ENCODE measurements at regions not wholly inside any gene's neighbourhood (a gene's known extent, or its start where the extent isn't known, plus 50 kb on each side); places are given as distances from the start of the nearest gene placed in this dataset.
A peak's percentile ranks its signal among the peaks of the same experiment; 100 is the strongest.
"Not testable (repeated sequence)": the region's sequence is repeated elsewhere in the genome, so short reads cannot be mapped to it uniquely, and the experiment has no call there.

DNA sequence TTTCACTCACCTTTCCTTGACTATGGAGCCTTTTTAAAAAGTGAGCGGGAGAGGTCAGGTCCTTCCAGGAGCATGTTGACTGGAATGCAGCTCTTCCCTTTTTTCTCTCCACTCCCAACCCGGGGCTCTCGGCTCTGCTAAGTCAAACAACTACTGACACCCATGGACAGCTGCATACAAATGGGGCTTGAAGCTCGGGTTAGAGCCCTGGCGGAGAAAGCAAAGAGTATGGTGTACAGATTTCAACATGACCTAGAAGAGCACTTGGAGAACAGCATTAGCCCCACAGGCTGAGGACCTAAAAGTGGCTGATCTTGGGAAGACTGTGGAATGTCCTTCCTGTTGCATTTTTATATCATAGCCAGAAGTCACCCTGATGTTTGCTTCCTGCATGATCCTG lies 162.0 kb upstream of the STMND1 start:
- Histone ChIP-seq H3K27ac (ENCODE audit: low read depth, low read length) (no peak overlapping the region), H3K9me3 (ENCODE audit: control insufficient read depth, insufficient read depth, low read length) (no peaks in the 10 kb centered on the region), H3K4me3 (ENCODE audit: low read depth, low read length) (no peak overlapping the region), H3K4me1 (ENCODE audit: control insufficient read depth, insufficient read depth, low read length) (no peaks in the 10 kb centered on the region), H3K36me3 (ENCODE audit: control insufficient read depth, insufficient read depth, low read length) (no peaks in the 10 kb centered on the region), H3K27me3 (ENCODE audit: control insufficient read depth, insufficient read depth, low read length) (no peaks in the 10 kb centered on the region)
- no peak for DNase-seq (ENCODE audit: low read depth in 4 of 6, low spot score in 6 of 6)
- WGBS (ENCODE audit: insufficient coverage) = 72% methylated on average over 2 of the region's 5 CpGs

GRCh38 chr6:16939351-16939750 lies 162.5 kb upstream of the STMND1 start:
- no peaks in the 10 kb centered on the region for H3K27me3 ChIP-seq (ENCODE audit: control insufficient read depth, insufficient read depth, low read length)
- peak in 1 of 6 donors; percentile 68 for DNase-seq (ENCODE audit: low read depth in 4 of 6, low spot score in 6 of 6)
- no peak overlapping the region for H3K4me3 ChIP-seq (ENCODE audit: low read depth, low read length)
- no peak overlapping the region for H3K27ac ChIP-seq (ENCODE audit: low read depth, low read length)
- WGBS (ENCODE audit: insufficient coverage) = 90% methylated on average over 2 of the region's 7 CpGs
- H3K4me1 ChIP-seq (ENCODE audit: control insufficient read depth, insufficient read depth, low read length) = no peaks in the 10 kb centered on the region
- no peaks in the 10 kb centered on the region for H3K9me3 ChIP-seq (ENCODE audit: control insufficient read depth, insufficient read depth, low read length)
- no peaks in the 10 kb centered on the region for H3K36me3 ChIP-seq (ENCODE audit: control insufficient read depth, insufficient read depth, low read length)

DNA sequence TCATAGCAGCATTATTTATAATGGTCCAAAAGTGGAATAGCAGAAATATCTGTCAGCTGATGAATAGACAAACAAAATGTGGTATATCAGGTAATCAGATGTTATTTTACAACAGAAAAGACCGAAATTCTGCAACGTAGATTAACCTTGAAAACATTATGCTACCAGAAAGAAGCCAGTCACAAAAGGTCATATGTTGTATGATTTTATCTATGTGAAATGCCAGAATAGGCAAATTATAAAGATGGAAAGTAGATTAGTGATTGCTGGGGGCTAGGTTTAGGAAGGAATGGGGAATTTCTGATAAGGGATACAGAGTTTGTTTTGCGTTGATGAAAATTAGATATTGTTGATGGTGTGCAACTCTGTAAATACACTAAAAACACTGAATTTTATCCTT lies 165.0 kb upstream of the STMND1 start:
- WGBS (ENCODE audit: insufficient coverage) = no CpG with 5 or more reads among the region's 3 CpGs
- no peak overlapping the region for H3K27ac ChIP-seq (ENCODE audit: low read depth, low read length)
- no peak for DNase-seq (ENCODE audit: low read depth in 4 of 6, low spot score in 6 of 6)
- H3K9me3 ChIP-seq (ENCODE audit: control insufficient read depth, insufficient read depth, low read length) = no peaks in the 10 kb centered on the region
- no peaks in the 10 kb centered on the region for H3K4me1 ChIP-seq (ENCODE audit: control insufficient read depth, insufficient read depth, low read length)
- no peaks in the 10 kb centered on the region for H3K27me3 ChIP-seq (ENCODE audit: control insufficient read depth, insufficient read depth, low read length)
- H3K4me3 ChIP-seq (ENCODE audit: low read depth, low read length) = no peak overlapping the region
- no peaks in the 10 kb centered on the region for H3K36me3 ChIP-seq (ENCODE audit: control insufficient read depth, insufficient read depth, low read length)

GRCh38 chr6:16933961-16934360 lies 167.9 kb upstream of the STMND1 start:
- Histone ChIP-seq H3K9me3 (ENCODE audit: control insufficient read depth, insufficient read depth, low read length) (no peaks in the 10 kb centered on the region), H3K27me3 (ENCODE audit: control insufficient read depth, insufficient read depth, low read length) (no peaks in the 10 kb centered on the region), H3K4me1 (ENCODE audit: control insufficient read depth, insufficient read depth, low read length) (no peaks in the 10 kb centered on the region), H3K36me3 (ENCODE audit: control insufficient read depth, insufficient read depth, low read length) (no peaks in the 10 kb centered on the region), H3K4me3 (ENCODE audit: low read depth, low read length) (no peak overlapping the region), H3K27ac (ENCODE audit: low read depth, low read length) (no peak overlapping the region)
- WGBS (ENCODE audit: insufficient coverage) = no CpG with 5 or more reads among the region's 1 CpG
- no peak for DNase-seq (ENCODE audit: low read depth in 4 of 6, low spot score in 6 of 6)

DNA sequence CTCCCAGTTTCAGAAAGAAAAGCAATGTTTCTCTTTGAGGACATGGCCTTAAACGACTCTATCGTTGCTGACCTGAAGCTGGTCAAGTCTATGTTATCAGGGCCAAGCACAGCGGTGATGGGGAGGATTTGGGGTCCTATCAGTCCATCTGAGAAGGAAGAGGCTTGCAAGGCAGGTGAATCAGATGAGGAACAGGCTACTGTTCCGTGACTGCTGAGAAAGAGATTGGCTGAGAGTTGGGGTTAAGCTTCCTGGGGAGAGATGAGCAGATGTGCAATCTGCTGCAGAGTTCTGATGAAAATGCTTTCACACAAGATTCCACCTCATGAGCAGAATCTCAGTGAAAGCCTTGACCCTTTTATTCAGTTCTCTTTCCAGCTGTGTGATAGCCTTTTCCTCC lies 168.3 kb upstream of the STMND1 start:
- WGBS (ENCODE audit: insufficient coverage) = 74% methylated on average over 4 of the region's 4 CpGs
- H3K27me3 ChIP-seq (ENCODE audit: control insufficient read depth, insufficient read depth, low read length) = no peaks in the 10 kb centered on the region
- H3K4me3 ChIP-seq (ENCODE audit: low read depth, low read length) = no peak overlapping the region
- no peak for DNase-seq (ENCODE audit: low read depth in 4 of 6, low spot score in 6 of 6)
- no peaks in the 10 kb centered on the region for H3K4me1 ChIP-seq (ENCODE audit: control insufficient read depth, insufficient read depth, low read length)
- no peaks in the 10 kb centered on the region for H3K36me3 ChIP-seq (ENCODE audit: control insufficient read depth, insufficient read depth, low read length)
- no peak overlapping the region for H3K27ac ChIP-seq (ENCODE audit: low read depth, low read length)
- H3K9me3 ChIP-seq (ENCODE audit: control insufficient read depth, insufficient read depth, low read length) = no peaks in the 10 kb centered on the region

- Histone ChIP-seq H3K9me3 (ENCODE audit: control insufficient read depth, insufficient read depth, low read length) (no peaks in the 10 kb centered on the region), H3K27ac (ENCODE audit: low read depth, low read length) (no peak overlapping the region), H3K4me1 (ENCODE audit: control insufficient read depth, insufficient read depth, low read length) (no peaks in the 10 kb centered on the region), H3K36me3 (ENCODE audit: control insufficient read depth, insufficient read depth, low read length) (no peaks in the 10 kb centered on the region), H3K4me3 (ENCODE audit: low read depth, low read length) (no peak overlapping the region), H3K27me3 (ENCODE audit: control insufficient read depth, insufficient read depth, low read length) (no peaks in the 10 kb centered on the region)
- 95% methylated on average over 4 of the region's 4 CpGs for WGBS (ENCODE audit: insufficient coverage)
- DNase-seq (ENCODE audit: low read depth in 4 of 6, low spot score in 6 of 6) = no peak
Measured at GRCh38 chr6:16932920-16933319, 168.9 kb upstream of the STMND1 start.

- DNase-seq (ENCODE audit: low read depth in 4 of 6, low spot score in 6 of 6); H3K36me3 ChIP-seq (ENCODE audit: control insufficient read depth, insufficient read depth, low read length): not testable (repeated sequence)
Measured at GRCh38 chr6:16931079-16931478, 169.8 kb upstream of the ATXN1 start.

DNA sequence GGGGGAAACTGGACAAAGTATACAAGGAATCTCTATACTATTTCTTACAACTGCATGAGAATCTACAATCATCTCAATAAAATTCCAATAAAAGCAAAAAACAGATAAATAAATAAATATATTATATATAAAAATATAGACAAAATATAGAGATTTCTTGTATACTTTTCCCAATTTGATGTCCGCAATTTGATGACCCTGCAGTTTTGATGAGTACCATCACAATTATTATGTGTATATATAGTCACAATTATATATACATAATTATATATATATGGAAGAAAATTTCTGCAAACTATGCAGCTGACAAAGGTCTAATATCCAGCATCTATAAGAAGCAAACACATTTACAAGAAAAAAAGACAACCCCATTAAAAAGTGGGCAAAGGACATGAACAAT lies 169.2 kb upstream of the ATXN1 start:
- no peaks in the 10 kb centered on the region for H3K27me3 ChIP-seq (ENCODE audit: control insufficient read depth, insufficient read depth, low read length)
- WGBS (ENCODE audit: insufficient coverage) = no CpG with 5 or more reads among the region's 1 CpG
- no peaks in the 10 kb centered on the region for H3K4me1 ChIP-seq (ENCODE audit: control insufficient read depth, insufficient read depth, low read length)
- H3K36me3 ChIP-seq (ENCODE audit: control insufficient read depth, insufficient read depth, low read length) = no peaks in the 10 kb centered on the region
- no peaks in the 10 kb centered on the region for H3K9me3 ChIP-seq (ENCODE audit: control insufficient read depth, insufficient read depth, low read length)
- no peak overlapping the region for H3K27ac ChIP-seq (ENCODE audit: low read depth, low read length)
- no peak for DNase-seq (ENCODE audit: low read depth in 4 of 6, low spot score in 6 of 6)
- H3K4me3 ChIP-seq (ENCODE audit: low read depth, low read length) = no peak overlapping the region

More at GRCh38 chr6:16931079-16931478, 169.8 kb upstream of the ATXN1 start:
- not testable (repeated sequence) for H3K27ac ChIP-seq (ENCODE audit: low read depth, low read length); H3K9me3 ChIP-seq (ENCODE audit: control insufficient read depth, insufficient read depth, low read length); H3K27me3 ChIP-seq (ENCODE audit: control insufficient read depth, insufficient read depth, low read length); H3K4me1 ChIP-seq (ENCODE audit: control insufficient read depth, insufficient read depth, low read length); H3K4me3 ChIP-seq (ENCODE audit: low read depth, low read length)

- Histone ChIP-seq H3K36me3 (ENCODE audit: control insufficient read depth, insufficient read depth, low read length) (no peaks in the 10 kb centered on the region), H3K4me1 (ENCODE audit: control insufficient read depth, insufficient read depth, low read length) (no peaks in the 10 kb centered on the region), H3K27me3 (ENCODE audit: control insufficient read depth, insufficient read depth, low read length) (no peaks in the 10 kb centered on the region), H3K4me3 (ENCODE audit: low read depth, low read length) (no peak overlapping the region), H3K9me3 (ENCODE audit: control insufficient read depth, insufficient read depth, low read length) (no peaks in the 10 kb centered on the region), H3K27ac (ENCODE audit: low read depth, low read length) (no peak overlapping the region)
- DNase-seq (ENCODE audit: low read depth in 4 of 6, low spot score in 6 of 6) = no peak
Measured at GRCh38 chr6:16929809-16930208, 168.5 kb upstream of the ATXN1 start.

DNA sequence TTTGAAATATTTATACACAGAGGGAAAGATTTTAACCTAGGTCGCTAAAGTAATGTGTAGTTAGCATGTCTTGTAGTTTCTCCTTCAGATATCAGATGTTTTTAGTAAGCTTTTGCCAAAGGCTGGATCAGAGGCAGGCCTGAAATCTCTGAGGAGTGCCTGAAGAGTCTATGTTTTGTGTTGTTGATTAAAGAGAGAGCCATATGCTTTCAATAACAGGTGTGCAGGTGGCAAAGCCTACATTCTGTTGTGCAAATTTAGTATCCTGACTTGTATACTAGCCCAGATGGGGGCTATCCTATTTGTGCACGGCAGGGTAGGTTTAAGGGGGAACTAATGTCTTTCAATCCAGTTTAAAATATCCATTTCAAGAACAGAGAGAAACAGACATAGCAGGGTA lies 167.1 kb upstream of the ATXN1 start:
- no peak overlapping the region for H3K27ac ChIP-seq (ENCODE audit: low read depth, low read length)
- 83% methylated on average over 1 of the region's 2 CpGs for WGBS (ENCODE audit: insufficient coverage)
- no peaks in the 10 kb centered on the region for H3K27me3 ChIP-seq (ENCODE audit: control insufficient read depth, insufficient read depth, low read length)
- H3K4me3 ChIP-seq (ENCODE audit: low read depth, low read length) = no peak overlapping the region
- peak in 1 of 6 donors; percentile 57 for DNase-seq (ENCODE audit: low read depth in 4 of 6, low spot score in 6 of 6)
- H3K36me3 ChIP-seq (ENCODE audit: control insufficient read depth, insufficient read depth, low read length) = no peaks in the 10 kb centered on the region
- H3K9me3 ChIP-seq (ENCODE audit: control insufficient read depth, insufficient read depth, low read length) = no peaks in the 10 kb centered on the region
- H3K4me1 ChIP-seq (ENCODE audit: control insufficient read depth, insufficient read depth, low read length) = no peaks in the 10 kb centered on the region

DNA sequence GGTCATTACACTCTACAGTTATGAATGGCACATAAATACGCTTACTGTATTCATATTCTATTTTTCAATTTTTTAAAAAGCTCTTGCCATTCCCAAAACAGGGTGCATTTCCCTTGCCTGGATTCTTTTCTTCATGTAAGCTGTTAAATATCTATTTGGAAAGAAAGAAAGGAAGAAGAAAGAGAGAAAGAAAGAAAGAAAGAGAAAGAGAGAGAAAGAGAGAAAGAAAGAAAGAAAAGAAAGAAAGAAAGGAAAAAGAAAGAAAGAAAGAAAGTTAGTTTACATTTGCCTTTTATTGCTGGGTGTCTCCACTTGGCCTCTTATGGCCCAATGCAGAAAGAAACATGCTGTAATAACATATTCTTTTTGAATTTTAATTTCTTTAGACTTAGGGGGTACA lies 165.9 kb upstream of the ATXN1 start:
- Histone ChIP-seq H3K27me3 (ENCODE audit: control insufficient read depth, insufficient read depth, low read length) (no peaks in the 10 kb centered on the region), H3K27ac (ENCODE audit: low read depth, low read length) (no peak overlapping the region), H3K36me3 (ENCODE audit: control insufficient read depth, insufficient read depth, low read length) (no peaks in the 10 kb centered on the region), H3K4me3 (ENCODE audit: low read depth, low read length) (no peak overlapping the region), H3K9me3 (ENCODE audit: control insufficient read depth, insufficient read depth, low read length) (no peaks in the 10 kb centered on the region), H3K4me1 (ENCODE audit: control insufficient read depth, insufficient read depth, low read length) (no peaks in the 10 kb centered on the region)
- no peak for DNase-seq (ENCODE audit: low read depth in 4 of 6, low spot score in 6 of 6)
- WGBS (ENCODE audit: insufficient coverage) = no CpG with 5 or more reads among the region's 1 CpG
